Right lobe of liver (tissue), 4 donors: ENCODE measurements at regions not wholly inside any gene's neighbourhood (a gene's known extent, or its start where the extent isn't known, plus 50 kb on each side); places are given as distances from the start of the nearest gene placed in this dataset.

Experiments
- CTCF ChIP-seq, 4 donors: fragments of 200-600 bp in 3 of 4; fragments of 450-650 bp in 1 of 4; IDR thresholded peaks; one replicate each; pipeline versions ENCODE4 v1.5.1 to v1.8.0; 2016 to 2022; ENCODE audit warnings: antibody characterized with exemption in 4 of 4, mild to moderate bottlenecking in 2 of 4
- POLR2A ChIP-seq: fragments of 450-650 bp; IDR thresholded peaks from one replicate; pipeline ENCODE4 v1.6.1; 2017; ENCODE audit warnings: antibody characterized with exemption, mild to moderate bottlenecking
- donor health status: DM: no; HTN: no; CAD: no.
- donor health status: DM: no; HTN: no; CAD: no.
- donor health status: DM: no; HTN: yes; CAD: no.

- TF ChIP-seq POLR2A (no peak), CTCF (IDR thresholded peaks at IDR 0.05) (no peak)
Observed at GRCh38 chr18:73235491-73235890, 367.7 kb upstream of the NETO1 start.
